GM19455 (cell line): ENCODE measurements at regions not wholly inside any gene's neighbourhood (a gene's known extent, or its start where the extent isn't known, plus 50 kb on each side); places are given as distances from the start of the nearest gene placed in this dataset.

Source experiments
- ATAC-seq: cut with Tn5 transposase; IDR thresholded peaks from one replicate; pipeline ENCODE4 v1.9.1; 2021; ENCODE audit not compliant: unreplicated experiment

- ATAC-seq, result no peak
Measured at GRCh38 chr10:61356354-61356753, 96.8 kb downstream of the TMEM26 start.

GRCh38 chr10:61355211-61355610 lies 98.0 kb downstream of the TMEM26 start:
- ATAC-seq, result no peak

GRCh38 chr10:61354401-61354975 lies 98.7 kb downstream of the TMEM26 start:
- ATAC-seq, result no peak

- no peak for ATAC-seq
Measured at GRCh38 chr10:61350794-61351193, 102.4 kb downstream of the TMEM26 start.

- ATAC-seq, result no peak
Measured at GRCh38 chr10:61350068-61350467, 103.1 kb downstream of the TMEM26 start.

DNA sequence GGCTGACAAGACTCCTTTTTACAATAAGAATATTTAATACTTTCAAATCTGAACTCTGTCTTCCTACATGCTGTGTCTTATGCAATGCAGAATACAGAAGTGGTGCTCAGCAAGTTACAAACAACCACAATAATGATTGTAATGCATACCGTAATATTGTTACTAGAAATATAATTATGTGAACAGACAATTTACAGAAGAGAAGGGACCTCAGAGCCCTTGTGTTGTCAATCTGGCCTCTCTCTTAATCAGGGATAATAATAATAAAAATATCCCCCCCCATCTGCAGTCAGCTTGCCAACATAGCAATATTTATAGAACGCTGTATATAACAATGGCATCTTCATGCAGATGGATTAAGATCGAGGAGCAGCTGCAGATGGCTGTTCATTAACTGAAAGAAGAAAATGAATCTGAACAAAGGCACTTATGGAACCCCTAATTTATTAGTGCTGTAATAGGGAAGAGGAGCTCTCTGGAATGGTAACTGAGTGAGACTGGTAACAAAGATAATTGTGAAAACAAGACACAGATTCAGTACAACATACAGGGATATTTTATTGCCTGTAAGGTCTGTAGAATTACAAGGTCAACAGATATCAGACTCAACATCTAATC lies 106.3 kb downstream of the TMEM26 start:
- ATAC-seq, result no peak

GRCh38 chr10:61343796-61344195 lies 109.4 kb downstream of the TMEM26 start:
- ATAC-seq, result no peak

- ATAC-seq, result no peak
Measured at GRCh38 chr10:61342858-61343572, 110.2 kb downstream of the TMEM26 start.

- ATAC-seq, result no peak
Measured at GRCh38 chr10:61341008-61341407, 112.2 kb downstream of the TMEM26 start.

DNA sequence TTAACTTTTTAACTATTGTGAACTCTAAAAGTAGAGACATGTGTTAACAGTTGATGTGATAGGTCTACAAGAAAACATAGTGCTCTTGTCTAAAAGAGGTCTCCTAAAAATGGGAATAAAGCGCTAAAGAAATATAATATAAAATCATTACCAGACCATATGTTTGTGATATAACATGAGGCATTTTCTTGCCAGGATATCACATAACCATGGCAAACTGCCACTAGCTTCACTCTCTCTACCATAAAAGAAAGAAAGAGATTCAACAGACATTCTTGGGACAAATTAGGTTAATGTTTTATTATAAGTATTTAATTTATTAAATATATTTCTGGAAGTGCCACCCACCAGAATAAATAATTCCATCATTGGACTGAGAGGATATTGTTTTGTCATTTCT lies 115.0 kb downstream of the TMEM26 start:
- no peak for ATAC-seq

DNA sequence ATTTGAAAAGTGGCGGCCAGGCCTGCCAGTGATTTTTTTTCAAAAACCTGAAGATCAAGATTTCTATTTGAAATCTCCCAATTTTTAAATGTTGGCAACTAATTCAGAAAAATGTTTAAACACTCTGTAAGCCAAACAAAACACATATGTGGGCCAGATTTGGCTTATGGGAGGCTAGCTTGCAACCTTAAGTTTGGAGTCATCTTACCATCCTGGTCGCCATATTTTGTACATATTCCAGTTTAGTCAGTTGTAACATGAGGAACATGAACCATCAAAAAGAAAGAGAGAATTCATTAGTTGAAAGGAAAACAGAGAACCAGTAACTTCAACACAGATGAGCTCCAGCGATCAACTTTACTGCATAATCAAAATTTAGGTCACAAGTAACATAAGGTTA lies 115.4 kb downstream of the TMEM26 start:
- no peak for ATAC-seq

DNA sequence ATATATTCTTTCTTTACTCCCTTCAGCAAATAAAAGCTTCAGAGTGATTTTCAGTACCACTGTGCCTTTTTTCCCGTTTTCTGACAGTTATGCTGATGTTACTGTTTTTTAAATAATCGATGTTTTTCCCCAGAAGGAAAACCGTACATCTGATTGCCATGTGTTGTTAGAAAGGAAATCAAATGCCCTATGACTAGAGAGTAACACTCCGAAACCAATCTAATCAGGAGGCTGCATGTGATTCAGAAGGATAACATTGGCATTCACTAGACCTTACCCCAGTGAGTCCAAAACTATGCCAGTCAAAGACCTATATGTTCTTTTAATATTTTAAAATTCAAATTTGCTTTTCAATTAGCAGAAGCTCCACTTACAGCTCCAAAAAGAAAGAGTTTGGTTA lies 116.3 kb downstream of the TMEM26 start:
- no peak for ATAC-seq

GRCh38 chr10:61335359-61335758 lies 117.8 kb downstream of the TMEM26 start:
- ATAC-seq, result no peak

DNA sequence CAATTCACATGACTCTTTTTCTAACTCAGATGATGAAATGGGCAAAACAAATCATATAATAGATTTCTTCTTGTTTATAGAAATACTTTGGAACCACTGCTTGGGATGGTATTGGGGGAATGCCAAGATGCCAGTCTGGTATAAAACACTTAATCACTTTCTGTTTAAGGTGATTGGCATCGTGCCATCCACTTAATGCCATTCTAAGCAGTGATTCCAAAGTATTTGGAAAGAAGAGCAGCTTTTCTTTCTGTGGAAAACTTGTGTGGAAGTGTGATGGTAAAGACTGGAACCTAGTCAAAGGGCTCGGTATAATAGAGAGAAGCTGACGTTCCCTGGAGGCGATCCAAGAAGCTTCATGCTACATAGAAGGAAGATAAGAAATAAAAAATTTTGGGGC lies 120.6 kb downstream of the TMEM26 start:
- no peak for ATAC-seq

DNA sequence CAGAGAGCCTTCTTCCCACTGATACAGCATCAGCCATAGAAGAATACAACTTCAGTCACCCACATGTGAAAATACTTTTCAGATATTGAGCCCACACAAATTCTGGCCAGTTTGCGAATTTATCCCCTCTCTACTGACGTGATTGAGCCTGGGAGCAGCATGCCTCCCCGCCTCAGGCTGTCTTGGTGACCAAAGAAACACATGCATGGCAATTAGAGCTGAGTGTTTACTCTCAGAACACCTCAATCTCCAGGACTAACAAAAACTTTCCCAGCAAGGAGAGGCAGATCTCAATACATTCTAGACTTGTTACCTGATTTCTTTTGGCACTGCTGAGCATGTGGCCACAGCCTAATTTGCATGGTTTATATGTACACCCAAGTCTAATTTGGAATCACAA lies 122.5 kb downstream of the TMEM26 start:
- ATAC-seq, result no peak

DNA sequence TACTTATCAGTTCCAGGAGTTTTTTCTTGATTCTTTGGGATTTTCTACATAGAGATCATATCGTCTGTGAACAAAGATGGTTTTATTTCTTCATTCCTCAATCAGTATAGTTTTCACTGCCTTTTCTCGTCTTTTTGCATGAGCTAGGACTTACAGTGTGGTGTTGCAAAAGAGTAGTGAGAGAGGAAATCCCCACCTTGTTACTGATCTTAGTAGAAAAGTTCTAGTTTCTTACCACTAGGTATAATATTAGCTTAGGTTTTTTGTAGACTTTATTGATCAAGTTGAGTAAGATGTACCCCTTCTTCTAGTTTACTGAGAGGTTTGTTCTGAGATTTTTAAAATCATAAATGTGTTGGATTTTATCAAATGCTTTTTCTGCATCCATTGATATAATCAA lies 123.3 kb downstream of the TMEM26 start:
- peak; percentile 56 for ATAC-seq

- ATAC-seq, result no peak
Measured at GRCh38 chr10:61325223-61325960, 127.8 kb downstream of the TMEM26 start.

DNA sequence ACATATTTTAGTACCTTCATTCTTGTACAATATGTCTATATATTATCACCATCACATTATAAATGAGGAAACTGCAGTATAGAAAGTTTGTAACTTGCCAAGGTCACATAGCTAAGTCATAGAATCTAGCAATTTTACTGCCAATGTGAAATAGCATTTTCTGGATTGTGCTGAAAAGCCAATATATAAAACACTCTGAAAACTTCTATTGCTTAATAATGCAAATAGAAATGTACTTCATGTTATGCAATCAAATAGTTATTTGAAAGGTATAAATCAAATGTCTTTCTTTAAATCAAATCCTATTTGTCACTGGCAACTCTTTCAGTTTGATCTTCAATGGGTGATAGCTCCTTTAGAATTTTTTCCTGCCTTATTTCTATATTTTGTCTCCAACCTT lies 129.5 kb downstream of the TMEM26 start:
- ATAC-seq, result no peak

- ATAC-seq, result no peak
Measured at GRCh38 chr10:61321041-61321857, 131.9 kb downstream of the TMEM26 start.

GRCh38 chr10:61320257-61320587 lies 133.0 kb downstream of the TMEM26 start:
- no peak for ATAC-seq
